Activated T-cell treated with anti-CD3 and anti-CD28 coated beads for 4 hours (primary cell): ENCODE measurements at regions not wholly inside any gene's neighbourhood (a gene's known extent, or its start where the extent isn't known, plus 50 kb on each side); places are given as distances from the start of the nearest gene placed in this dataset.
A peak's percentile ranks its signal among the peaks of the same experiment; 100 is the strongest.
"Not testable (repeated sequence)": the region's sequence is repeated elsewhere in the genome, so short reads cannot be mapped to it uniquely, and the experiment has no call there.

Source experiments
- DNase-seq: peaks from one replicate; pipeline ENCODE4 v3.0.0-alpha.2; 2020

- DNase-seq, result no peak
These were observed 121.7 kb upstream of the DUSP10 start for GRCh38 chr1:221863635-221864034.

DNA sequence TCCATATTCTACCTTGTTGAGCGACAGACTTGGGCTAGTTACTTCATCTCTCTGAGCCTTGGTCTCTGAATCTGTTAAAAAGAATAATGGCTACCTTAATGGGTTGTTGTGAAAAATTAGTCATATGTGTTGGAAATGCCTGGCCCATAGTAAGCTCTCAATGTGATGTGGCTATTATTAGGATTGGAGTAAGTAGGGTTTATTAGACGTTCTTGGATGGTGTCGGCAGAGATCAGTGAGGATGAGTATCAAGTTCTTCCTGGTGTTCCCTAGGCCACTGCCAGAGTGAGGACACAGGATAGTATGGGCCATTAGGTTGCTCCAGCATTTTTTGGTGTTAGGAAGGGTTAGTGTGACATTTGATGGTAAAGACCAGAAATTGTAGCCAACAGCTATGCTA, 121.1 kb upstream of the DUSP10 start:
- DNase-seq, result no peak

DNA sequence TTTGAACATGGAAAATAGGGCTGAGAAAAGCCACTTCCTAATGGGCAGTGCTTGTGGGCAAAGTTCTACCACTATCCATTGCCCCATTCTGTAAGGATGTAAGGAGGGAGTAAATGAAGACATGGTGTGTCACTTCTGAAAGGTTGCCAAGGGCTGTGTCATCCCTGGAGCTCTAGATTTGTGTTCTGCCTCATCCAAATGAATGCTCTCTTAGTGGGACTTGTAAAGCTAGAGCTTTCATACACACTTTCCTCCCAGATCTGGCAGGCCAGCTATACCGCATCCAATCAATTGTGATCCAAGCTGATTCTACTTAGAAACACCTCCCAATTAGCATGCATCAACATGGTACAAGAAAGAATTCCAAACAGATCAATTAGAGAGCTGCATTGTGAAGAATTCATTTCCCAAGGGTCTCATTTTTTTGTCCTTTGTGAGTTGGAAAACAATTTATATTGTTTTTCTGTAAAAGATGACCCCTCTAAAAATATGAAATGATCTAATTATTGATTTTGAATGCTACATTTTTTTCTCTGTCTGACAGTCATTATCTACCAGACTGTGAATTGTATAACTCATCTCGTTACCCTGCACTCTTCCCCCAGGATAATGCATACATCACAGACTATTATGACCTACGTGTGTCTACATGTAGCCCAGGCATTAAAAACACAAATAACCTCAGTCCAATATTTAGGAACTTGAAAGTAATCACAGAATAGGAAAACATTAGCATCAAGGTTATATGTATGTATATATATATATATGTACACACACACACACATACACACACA, 117.1 kb upstream of the DUSP10 start:
- no peak for DNase-seq

- not testable (repeated sequence) for DNase-seq
These were observed 115.2 kb upstream of the DUSP10 start for GRCh38 chr1:221857094-221857444.

GRCh38 chr1:221856228-221857093, 114.6 kb upstream of the DUSP10 start:
- no peak for DNase-seq

GRCh38 chr1:221855156-221855555, 113.3 kb upstream of the DUSP10 start:
- no peak for DNase-seq

GRCh38 chr1:221851336-221851735, 109.4 kb upstream of the DUSP10 start:
- no peak for DNase-seq

GRCh38 chr1:221850470-221851187, 108.7 kb upstream of the DUSP10 start:
- no peak for DNase-seq

- DNase-seq, result no peak
These were observed 108.0 kb upstream of the DUSP10 start for GRCh38 chr1:221849897-221850296.

GRCh38 chr1:221849110-221849509, 107.2 kb upstream of the DUSP10 start:
- DNase-seq, result no peak

DNA sequence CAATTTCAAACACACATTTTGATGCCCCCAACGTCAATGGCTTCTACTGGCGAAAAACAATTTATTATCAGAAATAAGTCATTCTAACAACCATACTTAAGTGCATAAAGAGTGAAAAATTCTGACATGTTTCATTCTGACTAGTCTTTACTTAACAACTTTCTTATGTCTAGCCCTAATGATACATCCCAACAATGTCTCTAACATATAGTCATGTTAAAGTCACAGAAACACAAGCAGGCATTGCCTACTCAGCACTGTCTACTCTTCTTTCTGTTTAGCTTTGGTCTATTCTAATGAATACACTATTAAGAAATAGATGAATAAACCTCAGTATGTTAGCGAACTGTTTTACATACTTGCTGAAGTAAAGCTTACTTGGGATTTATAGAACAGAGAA, 105.8 kb upstream of the DUSP10 start:
- no peak for DNase-seq

GRCh38 chr1:221845650-221846371, 103.9 kb upstream of the DUSP10 start:
- no peak for DNase-seq

GRCh38 chr1:221841983-221842335, 100.1 kb upstream of the DUSP10 start:
- DNase-seq, result no peak

GRCh38 chr1:221841251-221841982, 99.5 kb upstream of the DUSP10 start:
- DNase-seq, result no peak

- DNase-seq, result no peak
These were observed 98.8 kb upstream of the DUSP10 start for GRCh38 chr1:221840511-221841243.

DNA sequence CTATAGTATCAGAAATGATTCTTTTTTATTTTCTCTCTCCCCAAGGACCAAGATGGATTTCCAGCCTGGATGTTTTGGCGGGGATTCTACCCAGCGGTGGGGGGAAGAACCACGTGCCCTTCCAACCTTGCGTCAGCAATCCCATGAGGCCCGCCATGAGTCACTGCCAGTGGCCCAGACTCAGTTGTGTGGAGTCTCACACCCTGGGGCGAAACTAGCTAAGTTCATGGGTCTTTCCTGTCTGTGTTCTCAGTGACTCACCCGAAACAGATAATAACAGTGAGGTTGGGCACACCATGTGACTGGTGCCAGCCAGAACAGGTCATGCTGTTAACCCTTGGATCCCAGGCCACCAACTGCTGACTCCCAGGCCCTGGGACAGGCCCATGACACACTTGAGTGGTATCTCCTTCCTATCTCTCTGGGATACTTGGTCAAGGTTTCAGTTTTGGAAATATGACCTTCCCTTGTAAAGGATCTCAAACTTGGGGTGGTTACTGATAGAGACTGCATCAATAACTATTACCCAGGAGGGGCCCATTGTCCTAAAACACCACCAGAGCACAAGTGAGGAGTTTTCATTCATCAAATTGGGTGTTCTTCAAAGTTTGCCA, 98.0 kb upstream of the DUSP10 start:
- DNase-seq, result peak; percentile 44

DNA sequence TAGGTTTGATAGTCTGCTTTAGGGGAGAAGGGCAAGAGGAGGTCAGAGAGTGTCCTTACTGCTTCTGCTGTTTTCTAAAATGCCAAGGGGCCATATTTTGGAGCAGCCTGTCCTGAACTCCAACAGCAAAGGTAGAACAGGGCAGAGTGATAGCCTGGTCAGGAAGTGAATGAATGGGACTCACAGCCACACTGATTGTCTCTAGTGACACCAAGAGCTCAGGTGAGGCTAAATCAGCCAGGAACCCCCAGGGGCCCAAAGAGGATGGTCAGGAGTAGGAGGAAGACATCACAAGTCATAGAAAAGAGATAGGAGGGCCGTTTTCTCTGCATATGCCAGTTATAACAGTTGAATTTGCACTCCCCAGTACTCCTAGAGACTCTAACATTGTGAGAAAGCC, 97.4 kb upstream of the DUSP10 start:
- DNase-seq, result no peak

DNA sequence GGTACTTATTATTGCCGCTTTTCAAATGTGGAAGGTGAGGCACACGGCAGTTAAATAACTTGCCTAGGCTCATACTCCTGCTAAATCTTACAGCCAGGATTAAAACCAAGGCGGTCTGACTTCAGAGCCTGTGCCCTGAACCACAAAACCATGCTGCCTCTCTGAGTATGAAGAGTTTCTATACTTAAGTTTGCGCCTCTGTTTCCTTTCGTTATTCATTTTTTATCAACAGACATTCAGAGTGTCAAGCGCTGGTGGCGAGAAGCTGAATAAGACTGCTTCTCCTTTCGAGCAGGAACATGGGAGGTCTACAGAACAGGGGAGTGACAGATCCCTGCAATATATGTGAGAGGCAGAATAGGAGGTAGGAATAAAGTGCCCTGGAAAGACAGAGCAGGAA, 96.0 kb upstream of the DUSP10 start:
- no peak for DNase-seq

- DNase-seq, result no peak
These were observed 93.0 kb upstream of the DUSP10 start for GRCh38 chr1:221834698-221835513.

- no peak for DNase-seq
These were observed 90.7 kb upstream of the DUSP10 start for GRCh38 chr1:221832617-221833016.
